Adrenal gland (tissue), 5 donors: ENCODE measurements at regions not wholly inside any gene's neighbourhood (a gene's known extent, or its start where the extent isn't known, plus 50 kb on each side); places are given as distances from the start of the nearest gene placed in this dataset.

Experiments
- POLR2A ChIP-seq, 2 donors: fragments of 450-650 bp; IDR thresholded peaks; one replicate each; pipeline ENCODE4 v1.6.1; 2017; ENCODE audit warnings: antibody characterized with exemption in 2 of 2, mild to moderate bottlenecking in 2 of 2, moderate library complexity in 1 of 2
- TF ChIP-seq, protein P1 (sequence below), 6 experiments: fragments of 450-650 bp in 4 of 6; fragments of 200-600 bp in 2 of 6; sonication (generic) in 1 of 6; IDR thresholded peaks; 1 replicate in 5 of 6; 2 replicates in 1 of 6; pipeline versions ENCODE4 v1.5.1 to v1.8.0; 2016 to 2021; ENCODE audit warnings: antibody characterized with exemption in 6 of 6, mild to moderate bottlenecking in 2 of 6, moderate library complexity in 1 of 6
- donor health status: DM: no; HTN: no; CAD: no.

DNA sequence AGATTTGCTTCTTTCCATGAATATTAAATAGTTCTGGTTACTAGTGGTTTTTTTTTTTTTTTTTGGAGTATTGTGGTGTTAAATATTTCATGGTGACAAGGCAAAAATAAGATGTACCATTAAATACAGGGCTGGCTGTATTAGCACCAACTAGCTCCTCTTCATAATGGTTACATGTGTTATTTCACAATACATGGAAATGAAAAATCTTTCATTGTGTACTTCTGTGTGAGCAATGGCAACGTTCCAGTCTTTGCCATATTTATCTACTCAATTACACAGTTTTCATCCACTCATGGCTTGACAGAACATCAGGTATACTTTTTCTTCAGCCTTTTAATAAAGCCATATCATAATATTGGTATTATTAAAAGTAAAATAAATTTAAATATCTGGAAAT lies 394.7 kb upstream of the GRM3 start:
- TF ChIP-seq, protein P1, sequence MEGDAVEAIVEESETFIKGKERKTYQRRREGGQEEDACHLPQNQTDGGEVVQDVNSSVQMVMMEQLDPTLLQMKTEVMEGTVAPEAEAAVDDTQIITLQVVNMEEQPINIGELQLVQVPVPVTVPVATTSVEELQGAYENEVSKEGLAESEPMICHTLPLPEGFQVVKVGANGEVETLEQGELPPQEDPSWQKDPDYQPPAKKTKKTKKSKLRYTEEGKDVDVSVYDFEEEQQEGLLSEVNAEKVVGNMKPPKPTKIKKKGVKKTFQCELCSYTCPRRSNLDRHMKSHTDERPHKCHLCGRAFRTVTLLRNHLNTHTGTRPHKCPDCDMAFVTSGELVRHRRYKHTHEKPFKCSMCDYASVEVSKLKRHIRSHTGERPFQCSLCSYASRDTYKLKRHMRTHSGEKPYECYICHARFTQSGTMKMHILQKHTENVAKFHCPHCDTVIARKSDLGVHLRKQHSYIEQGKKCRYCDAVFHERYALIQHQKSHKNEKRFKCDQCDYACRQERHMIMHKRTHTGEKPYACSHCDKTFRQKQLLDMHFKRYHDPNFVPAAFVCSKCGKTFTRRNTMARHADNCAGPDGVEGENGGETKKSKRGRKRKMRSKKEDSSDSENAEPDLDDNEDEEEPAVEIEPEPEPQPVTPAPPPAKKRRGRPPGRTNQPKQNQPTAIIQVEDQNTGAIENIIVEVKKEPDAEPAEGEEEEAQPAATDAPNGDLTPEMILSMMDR (IDR thresholded peaks at IDR 0.05) = no peak
- TF ChIP-seq POLR2A (IDR thresholded peaks at IDR 0.05) = no peak
